PC-3 (cell line): ENCODE measurements at regions not wholly inside any gene's neighbourhood (a gene's known extent, or its start where the extent isn't known, plus 50 kb on each side); places are given as distances from the start of the nearest gene placed in this dataset.

Experiments used
- EZH2 ChIP-seq: fragments of 300-600 bp; sonication (generic); IDR thresholded peaks from one replicate; pipeline ENCODE4 v1.6.1; 2017; ENCODE audit warnings: antibody characterized with exemption, mild to moderate bottlenecking, low read length; ENCODE audit not compliant: unreplicated experiment
- TF ChIP-seq, protein P1 (sequence below): fragments of 300-600 bp; sonication (generic); conservative IDR thresholded peaks from 2 replicates; pipeline ENCODE4 v1.5.1; 2017; ENCODE audit warnings: antibody characterized with exemption, low read depth, mild to moderate bottlenecking, low read length

DNA sequence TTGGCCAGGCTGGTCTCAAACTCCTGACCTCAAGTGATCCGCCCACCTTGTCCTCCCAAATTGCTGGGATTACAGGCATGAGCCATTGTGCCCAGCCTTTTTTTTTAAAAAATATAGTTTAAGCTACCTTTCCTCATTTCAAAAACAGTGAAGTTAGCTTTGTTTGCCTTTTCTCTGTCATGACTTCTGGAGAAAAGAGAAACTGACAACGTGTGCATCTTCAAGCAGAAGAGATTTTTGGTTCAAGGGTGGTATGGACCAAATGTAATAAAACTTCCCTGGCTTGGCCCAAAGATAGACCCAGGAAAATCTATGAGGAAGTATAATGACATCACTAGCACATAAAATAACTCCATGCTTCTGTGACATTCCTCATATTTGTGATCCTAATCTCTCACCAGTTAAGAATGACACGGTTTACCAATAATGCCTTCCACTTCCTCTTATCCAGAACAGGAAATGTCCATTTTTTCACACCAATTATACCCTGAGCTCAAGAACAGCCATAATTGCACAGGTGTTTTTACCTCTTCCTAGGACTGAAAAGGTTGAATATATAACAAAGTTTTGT is 781.2 kb upstream of the NR2F2 start:
- TF ChIP-seq, protein P1, sequence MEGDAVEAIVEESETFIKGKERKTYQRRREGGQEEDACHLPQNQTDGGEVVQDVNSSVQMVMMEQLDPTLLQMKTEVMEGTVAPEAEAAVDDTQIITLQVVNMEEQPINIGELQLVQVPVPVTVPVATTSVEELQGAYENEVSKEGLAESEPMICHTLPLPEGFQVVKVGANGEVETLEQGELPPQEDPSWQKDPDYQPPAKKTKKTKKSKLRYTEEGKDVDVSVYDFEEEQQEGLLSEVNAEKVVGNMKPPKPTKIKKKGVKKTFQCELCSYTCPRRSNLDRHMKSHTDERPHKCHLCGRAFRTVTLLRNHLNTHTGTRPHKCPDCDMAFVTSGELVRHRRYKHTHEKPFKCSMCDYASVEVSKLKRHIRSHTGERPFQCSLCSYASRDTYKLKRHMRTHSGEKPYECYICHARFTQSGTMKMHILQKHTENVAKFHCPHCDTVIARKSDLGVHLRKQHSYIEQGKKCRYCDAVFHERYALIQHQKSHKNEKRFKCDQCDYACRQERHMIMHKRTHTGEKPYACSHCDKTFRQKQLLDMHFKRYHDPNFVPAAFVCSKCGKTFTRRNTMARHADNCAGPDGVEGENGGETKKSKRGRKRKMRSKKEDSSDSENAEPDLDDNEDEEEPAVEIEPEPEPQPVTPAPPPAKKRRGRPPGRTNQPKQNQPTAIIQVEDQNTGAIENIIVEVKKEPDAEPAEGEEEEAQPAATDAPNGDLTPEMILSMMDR: no peak
- TF ChIP-seq EZH2: no peak
